GM18505 (cell line): ENCODE measurements at regions not wholly inside any gene's neighbourhood (a gene's known extent, or its start where the extent isn't known, plus 50 kb on each side); places are given as distances from the start of the nearest gene placed in this dataset.

Source experiments
- ATAC-seq: cut with Tn5 transposase; IDR thresholded peaks from one replicate; pipeline ENCODE4 v1.9.1; 2021; ENCODE audit not compliant: unreplicated experiment
- POLR2A ChIP-seq: IDR thresholded peaks from 4 replicates; pipeline ENCODE4 v1.6.1; 2011; ENCODE audit warnings: borderline replicate concordance; ENCODE audit not compliant: insufficient read depth, insufficient read length; ENCODE audit errors: extremely low read depth

- ATAC-seq: no peak
- no peak for TF ChIP-seq POLR2A
Measured at GRCh38 chr3:83902787-83903533, 1055.8 kb upstream of the CADM2 start.

DNA sequence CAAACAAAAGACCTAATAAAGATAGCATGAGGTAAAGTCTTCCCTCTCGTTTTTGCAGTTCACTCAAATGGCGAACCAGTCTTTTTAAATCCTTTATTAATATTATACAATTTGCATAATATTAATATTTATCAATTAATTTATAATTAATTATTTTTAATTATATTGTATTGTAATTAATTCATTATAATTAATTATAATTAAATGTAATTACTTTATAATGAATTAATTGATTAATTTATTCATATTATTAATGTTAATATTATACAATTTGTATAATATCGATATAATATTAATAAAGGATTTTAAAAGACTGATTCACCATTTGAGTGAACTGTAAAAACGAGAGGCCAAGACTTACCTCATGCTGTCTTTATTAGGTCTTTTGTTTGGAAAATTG lies 1045.4 kb upstream of the CADM2 start:
- TF ChIP-seq POLR2A: no peak
- ATAC-seq: no peak

- ATAC-seq: no peak
- TF ChIP-seq POLR2A: no peak
Measured at GRCh38 chr3:83926291-83926690, 1032.5 kb upstream of the CADM2 start.

GRCh38 chr3:83928391-83928790 lies 1030.4 kb upstream of the CADM2 start:
- ATAC-seq: peak; percentile 64

DNA sequence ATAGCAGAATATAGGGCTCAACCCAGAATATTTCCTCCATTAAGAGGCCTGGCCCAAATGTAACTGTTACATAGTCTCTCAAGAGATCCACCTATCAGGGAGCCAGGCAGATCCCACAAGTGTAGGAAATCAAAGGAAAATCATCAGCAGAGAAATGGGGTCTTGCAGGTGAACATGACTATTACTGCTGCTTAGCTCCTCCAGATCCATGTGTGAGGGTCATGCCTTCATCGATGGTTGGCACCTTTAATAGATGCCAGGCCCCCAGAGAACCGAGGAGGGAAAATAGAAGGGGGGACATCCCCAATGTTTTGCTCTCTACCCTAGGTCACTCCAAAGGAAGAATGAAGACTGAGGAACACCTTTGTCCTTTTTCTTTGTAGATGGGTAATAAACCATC lies 1029.9 kb upstream of the CADM2 start:
- ATAC-seq: no peak
- TF ChIP-seq POLR2A: no peak

More at GRCh38 chr3:83928391-83928790, 1030.4 kb upstream of the CADM2 start:
- TF ChIP-seq POLR2A: no peak

DNA sequence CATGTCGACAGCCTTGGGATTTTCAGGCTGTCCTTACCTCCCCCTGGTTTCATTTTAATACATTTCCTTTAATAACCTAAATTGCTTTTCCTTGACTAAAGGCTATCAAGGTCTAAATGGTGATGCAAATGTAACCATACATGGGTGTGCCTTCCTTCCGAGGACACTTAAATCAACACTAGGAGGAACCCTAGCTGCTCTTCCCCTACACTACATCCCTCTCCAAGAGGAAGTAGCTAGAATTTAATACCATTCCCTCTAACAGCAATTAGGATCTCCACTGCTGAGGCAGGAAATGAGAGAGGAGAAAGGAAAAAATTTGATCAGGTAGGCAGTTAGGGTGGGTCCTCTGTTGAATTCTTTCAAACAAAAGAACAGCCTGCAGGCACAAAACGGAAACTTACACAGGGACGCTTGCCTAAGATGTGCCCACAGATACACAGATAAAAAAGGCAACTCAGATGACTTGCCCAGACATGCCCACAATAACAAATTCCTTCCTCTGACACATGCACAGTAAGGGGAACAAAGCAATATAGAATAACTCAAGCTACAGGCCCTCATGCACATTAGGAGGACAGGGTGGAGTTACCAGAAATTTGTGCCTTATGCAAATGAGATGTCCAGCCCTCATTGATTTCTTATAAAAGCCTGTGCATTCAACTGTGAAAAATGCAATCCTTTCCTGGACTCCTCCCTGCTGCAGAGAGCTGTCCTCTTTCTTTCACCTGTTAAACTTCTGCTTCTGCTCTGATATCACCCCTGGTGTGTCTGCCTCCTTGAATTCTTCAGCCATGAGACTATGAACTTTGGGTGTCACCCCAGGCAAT lies 1024.4 kb upstream of the CADM2 start:
- ATAC-seq: no peak
- TF ChIP-seq POLR2A: no peak

DNA sequence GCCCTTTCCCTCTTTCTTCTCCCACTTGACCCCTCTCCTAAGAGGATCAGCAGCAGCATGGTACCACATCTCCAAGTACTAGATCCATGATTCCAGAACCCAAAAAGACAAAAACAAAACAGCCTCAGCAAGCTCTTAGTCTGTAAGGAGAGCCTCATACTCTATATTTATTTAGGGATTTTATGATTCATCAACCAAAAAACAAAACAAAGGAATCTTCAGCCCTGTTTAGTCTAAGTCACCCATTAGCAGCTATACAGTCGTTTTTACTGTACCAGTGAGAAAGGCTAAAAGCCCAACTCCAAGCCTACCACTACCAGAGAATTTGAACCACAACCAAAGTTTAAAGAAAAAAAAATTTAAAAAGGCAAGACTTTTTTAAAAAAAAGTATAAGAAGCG lies 1020.3 kb upstream of the CADM2 start:
- no peak for ATAC-seq
- TF ChIP-seq POLR2A: no peak

GRCh38 chr3:83941990-83942745 lies 1016.6 kb upstream of the CADM2 start:
- TF ChIP-seq POLR2A: no peak

GRCh38 chr3:83946049-83946448 lies 1012.7 kb upstream of the CADM2 start:
- no peak for ATAC-seq
- no peak for TF ChIP-seq POLR2A

More at GRCh38 chr3:83941990-83942745, 1016.6 kb upstream of the CADM2 start:
- no peak for ATAC-seq

GRCh38 chr3:83946554-83946953 lies 1012.2 kb upstream of the CADM2 start:
- ATAC-seq: no peak
- no peak for TF ChIP-seq POLR2A

- TF ChIP-seq POLR2A: no peak
- ATAC-seq: no peak
Measured at GRCh38 chr3:83948771-83949170, 1010.0 kb upstream of the CADM2 start.

- no peak for TF ChIP-seq POLR2A
- no peak for ATAC-seq
Measured at GRCh38 chr3:83953417-83954089, 1005.2 kb upstream of the CADM2 start.

- ATAC-seq: no peak
- TF ChIP-seq POLR2A: no peak
Measured at GRCh38 chr3:83956431-83956830, 1002.4 kb upstream of the CADM2 start.

DNA sequence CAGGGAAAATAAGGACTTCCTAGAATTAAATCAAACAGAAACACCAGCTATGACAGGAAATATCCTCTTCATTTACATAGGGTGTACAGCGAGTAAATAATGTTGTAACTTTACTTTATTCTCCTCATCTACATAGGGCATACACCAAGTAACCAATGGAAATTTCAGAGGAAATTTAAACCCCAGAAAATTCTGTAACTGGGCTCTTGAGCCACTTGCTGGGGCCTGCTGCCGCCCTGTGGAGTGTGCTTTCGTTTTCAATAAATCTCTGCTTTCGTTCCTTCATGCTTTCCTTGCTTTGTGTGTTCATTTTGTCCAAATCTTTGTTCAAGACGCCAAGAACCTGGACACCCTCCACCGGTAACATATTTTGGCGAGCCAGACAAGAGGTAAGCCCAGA lies 990.4 kb upstream of the CADM2 start:
- no peak for ATAC-seq
- TF ChIP-seq POLR2A: no peak

DNA sequence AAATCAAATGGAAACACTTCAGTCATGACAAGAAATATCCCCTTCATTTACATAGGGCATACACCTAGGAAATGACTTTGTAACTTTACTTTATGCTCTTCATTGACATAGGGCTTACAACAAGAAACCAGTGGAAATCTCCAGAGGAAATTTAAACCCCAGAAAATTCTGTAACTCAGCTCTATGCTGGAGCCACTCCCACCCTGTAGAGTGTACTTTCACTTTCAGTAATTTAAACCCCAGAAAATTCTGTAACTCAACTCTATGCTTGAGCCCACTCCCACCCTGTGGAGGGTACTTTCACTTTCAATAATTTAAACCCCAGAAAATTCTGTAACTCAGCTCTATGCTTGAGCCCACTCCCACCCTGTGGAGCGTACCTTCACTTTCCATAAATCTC lies 987.1 kb upstream of the CADM2 start:
- no peak for ATAC-seq
- TF ChIP-seq POLR2A: no peak
